GM21619 (cell line): ENCODE measurements at regions not wholly inside any gene's neighbourhood (a gene's known extent, or its start where the extent isn't known, plus 50 kb on each side); places are given as distances from the start of the nearest gene placed in this dataset.

Experiments
- ATAC-seq: cut with Tn5 transposase; IDR thresholded peaks from one replicate; pipeline ENCODE4 v1.9.1; 2021; ENCODE audit not compliant: unreplicated experiment

GRCh38 chr4:125911058-125911457, 596.3 kb downstream of the FAT4 start:
- no peak for ATAC-seq

GRCh38 chr4:125911481-125911880, 596.7 kb downstream of the FAT4 start:
- ATAC-seq = no peak

- ATAC-seq = no peak
Measured at GRCh38 chr4:125917559-125917958, 602.8 kb downstream of the FAT4 start.

GRCh38 chr4:125928652-125929051, 613.9 kb downstream of the FAT4 start:
- no peak for ATAC-seq

- ATAC-seq = no peak
Measured at GRCh38 chr4:125938541-125938940, 623.8 kb downstream of the FAT4 start.

GRCh38 chr4:125940426-125940825, 625.7 kb downstream of the FAT4 start:
- ATAC-seq = no peak

- no peak for ATAC-seq
Measured at GRCh38 chr4:125944966-125945365, 630.2 kb downstream of the FAT4 start.

- ATAC-seq = no peak
Measured at GRCh38 chr4:125948021-125948420, 633.3 kb downstream of the FAT4 start.

GRCh38 chr4:125951261-125951887, 636.6 kb downstream of the FAT4 start:
- no peak for ATAC-seq

- ATAC-seq = no peak
Measured at GRCh38 chr4:125952631-125953030, 637.9 kb downstream of the FAT4 start.

- no peak for ATAC-seq
Measured at GRCh38 chr4:125956276-125956675, 641.5 kb downstream of the FAT4 start.

GRCh38 chr4:125958519-125958918, 643.8 kb downstream of the FAT4 start:
- no peak for ATAC-seq

GRCh38 chr4:125961626-125962025, 646.9 kb downstream of the FAT4 start:
- ATAC-seq = no peak

GRCh38 chr4:125975861-125976397, 661.2 kb downstream of the FAT4 start:
- no peak for ATAC-seq

GRCh38 chr4:125979950-125980349, 665.2 kb downstream of the FAT4 start:
- no peak for ATAC-seq

GRCh38 chr4:125983168-125983567, 668.4 kb downstream of the FAT4 start:
- no peak for ATAC-seq

- no peak for ATAC-seq
Measured at GRCh38 chr4:125985856-125986255, 671.1 kb downstream of the FAT4 start.

- ATAC-seq = no peak
Measured at GRCh38 chr4:125986307-125986706, 671.6 kb downstream of the FAT4 start.

GRCh38 chr4:125988464-125988863, 673.7 kb downstream of the FAT4 start:
- ATAC-seq = no peak

- ATAC-seq = no peak
Measured at GRCh38 chr4:125991398-125991797, 676.6 kb downstream of the FAT4 start.

- no peak for ATAC-seq
Measured at GRCh38 chr4:125992891-125993290, 678.1 kb downstream of the FAT4 start.

- no peak for ATAC-seq
Measured at GRCh38 chr4:125994024-125994423, 679.3 kb downstream of the FAT4 start.

- ATAC-seq = no peak
Measured at GRCh38 chr4:125994430-125994829, 679.7 kb downstream of the FAT4 start.
